HEK293 (cell line): ENCODE measurements at regions not wholly inside any gene's neighbourhood (a gene's known extent, or its start where the extent isn't known, plus 50 kb on each side); places are given as distances from the start of the nearest gene placed in this dataset.

Experiments used
- FEZF1 ChIP-seq: fragments of 450-650 bp; formaldehyde crosslinking; IDR thresholded peaks from 2 replicates; pipeline ENCODE4 v1.5.1; 2016; ENCODE audit warnings: missing biosample characterization, missing genetic modification characterization
- GLIS2 ChIP-seq: fragments of 450-650 bp; formaldehyde crosslinking; IDR thresholded peaks from 2 replicates; pipeline ENCODE4 v1.5.1; 2016; ENCODE audit warnings: missing biosample characterization, missing genetic modification characterization
- RBAK ChIP-seq: fragments of 450-650 bp; formaldehyde crosslinking; IDR thresholded peaks from 2 replicates; pipeline ENCODE4 v1.5.1; 2016; ENCODE audit warnings: missing biosample characterization, missing genetic modification characterization
- ZNF184 ChIP-seq: fragments of 450-650 bp; IDR thresholded peaks from 2 replicates; pipeline ENCODE4 v1.5.1; 2018; ENCODE audit warnings: missing biosample characterization, mild to moderate bottlenecking, missing genetic modification characterization
- ZNF248 ChIP-seq: fragments of 450-650 bp; formaldehyde crosslinking; IDR thresholded peaks from 2 replicates; pipeline ENCODE4 v1.5.1; 2017; ENCODE audit warnings: missing biosample characterization, missing genetic modification characterization
- ZNF423 ChIP-seq: fragments of 450-650 bp; formaldehyde crosslinking; IDR thresholded peaks from 2 replicates; pipeline ENCODE4 v1.5.1; 2016; ENCODE audit warnings: missing biosample characterization, missing genetic modification characterization
- ZNF629 ChIP-seq: fragments of 450-650 bp; formaldehyde crosslinking; IDR thresholded peaks from 2 replicates; pipeline ENCODE4 v1.5.1; 2017; ENCODE audit warnings: missing biosample characterization, missing genetic modification characterization
- ZNF707 ChIP-seq: fragments of 450-650 bp; formaldehyde crosslinking; IDR thresholded peaks from 2 replicates; pipeline ENCODE4 v1.5.1; 2016; ENCODE audit warnings: missing biosample characterization, missing genetic modification characterization
- ZNF76 ChIP-seq: fragments of 450-650 bp; formaldehyde crosslinking; IDR thresholded peaks from 2 replicates; pipeline ENCODE4; 2016; ENCODE audit warnings: low read depth, missing biosample characterization, missing genetic modification characterization, borderline replicate concordance
- ZXDB ChIP-seq: fragments of 450-650 bp; formaldehyde crosslinking; IDR thresholded peaks from 2 replicates; pipeline ENCODE4 v1.5.1; 2016; ENCODE audit warnings: missing biosample characterization, missing genetic modification characterization
- TF ChIP-seq, protein P1 (sequence below): fragments of 450-650 bp; formaldehyde crosslinking; IDR thresholded peaks from 2 replicates; pipeline ENCODE4 v1.5.1; 2016; ENCODE audit warnings: missing biosample characterization, missing genetic modification characterization
- TF ChIP-seq, protein P2 (sequence below): fragments of 450-650 bp; formaldehyde crosslinking; IDR thresholded peaks from 2 replicates; pipeline ENCODE4 v1.5.1; 2016; ENCODE audit warnings: missing biosample characterization, missing genetic modification characterization
- TF ChIP-seq, protein P3 (sequence below): fragments of 450-650 bp; formaldehyde crosslinking; IDR thresholded peaks from 2 replicates; pipeline ENCODE4 v1.5.1; 2016; ENCODE audit warnings: missing biosample characterization, missing genetic modification characterization
- TF ChIP-seq, protein P4 (sequence below): fragments of 450-650 bp; formaldehyde crosslinking; IDR thresholded peaks from 2 replicates; pipeline ENCODE4 v1.5.1; 2017; ENCODE audit warnings: missing biosample characterization, missing genetic modification characterization

DNA sequence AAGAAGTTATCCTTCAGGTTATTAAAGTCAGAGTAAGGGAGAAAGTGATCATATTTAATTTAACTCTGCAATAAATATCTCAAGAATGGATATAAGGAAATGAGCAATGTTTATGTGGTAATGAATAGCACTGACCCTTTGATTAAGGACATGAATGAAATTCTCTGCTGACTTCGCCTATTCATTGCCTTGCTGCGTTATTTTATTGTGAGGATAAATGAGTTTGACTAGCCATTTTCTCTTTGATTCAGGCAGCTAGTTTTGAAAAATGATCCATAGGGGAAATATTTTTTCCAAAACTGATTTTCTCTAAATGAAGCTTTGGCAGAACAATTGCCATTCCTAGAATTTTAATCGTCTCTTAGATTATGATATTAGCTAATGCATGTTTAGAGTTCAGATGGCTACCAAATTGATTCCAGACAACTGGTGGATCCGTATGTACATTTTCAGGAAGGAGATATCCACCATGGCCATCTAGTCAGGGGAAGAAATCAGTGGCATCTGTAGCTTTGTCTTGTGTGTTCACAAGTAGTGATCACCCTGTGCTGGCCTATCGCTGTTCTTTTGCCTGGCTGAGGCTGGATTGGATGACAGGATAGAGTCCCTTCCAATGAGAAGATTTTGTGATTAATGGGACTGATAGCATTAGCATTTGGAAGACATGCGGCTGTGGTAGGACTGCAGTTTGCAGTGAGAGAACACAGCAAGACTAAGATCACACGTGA lies 302.3 kb upstream of the RGS6 start:
- TF ChIP-seq ZNF248 (no peak), ZXDB (no peak), ZNF184 (tag by site-specific recombination) (no peak), ZNF76 (no peak), ZNF423 (no peak), GLIS2 (tag by site-specific recombination) (no peak), ZNF707 (tag by site-specific recombination) (no peak), ZNF629 (tag by site-specific recombination) (no peak), RBAK (tag by site-specific recombination) (no peak), FEZF1 (tag by site-specific recombination) (no peak)
- TF ChIP-seq, protein P1, sequence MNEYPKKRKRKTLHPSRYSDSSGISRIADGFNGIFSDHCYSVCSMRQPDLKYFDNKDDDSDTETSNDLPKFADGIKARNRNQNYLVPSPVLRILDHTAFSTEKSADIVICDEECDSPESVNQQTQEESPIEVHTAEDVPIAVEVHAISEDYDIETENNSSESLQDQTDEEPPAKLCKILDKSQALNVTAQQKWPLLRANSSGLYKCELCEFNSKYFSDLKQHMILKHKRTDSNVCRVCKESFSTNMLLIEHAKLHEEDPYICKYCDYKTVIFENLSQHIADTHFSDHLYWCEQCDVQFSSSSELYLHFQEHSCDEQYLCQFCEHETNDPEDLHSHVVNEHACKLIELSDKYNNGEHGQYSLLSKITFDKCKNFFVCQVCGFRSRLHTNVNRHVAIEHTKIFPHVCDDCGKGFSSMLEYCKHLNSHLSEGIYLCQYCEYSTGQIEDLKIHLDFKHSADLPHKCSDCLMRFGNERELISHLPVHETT (tag by site-specific recombination) = no peak
- TF ChIP-seq, protein P2, sequence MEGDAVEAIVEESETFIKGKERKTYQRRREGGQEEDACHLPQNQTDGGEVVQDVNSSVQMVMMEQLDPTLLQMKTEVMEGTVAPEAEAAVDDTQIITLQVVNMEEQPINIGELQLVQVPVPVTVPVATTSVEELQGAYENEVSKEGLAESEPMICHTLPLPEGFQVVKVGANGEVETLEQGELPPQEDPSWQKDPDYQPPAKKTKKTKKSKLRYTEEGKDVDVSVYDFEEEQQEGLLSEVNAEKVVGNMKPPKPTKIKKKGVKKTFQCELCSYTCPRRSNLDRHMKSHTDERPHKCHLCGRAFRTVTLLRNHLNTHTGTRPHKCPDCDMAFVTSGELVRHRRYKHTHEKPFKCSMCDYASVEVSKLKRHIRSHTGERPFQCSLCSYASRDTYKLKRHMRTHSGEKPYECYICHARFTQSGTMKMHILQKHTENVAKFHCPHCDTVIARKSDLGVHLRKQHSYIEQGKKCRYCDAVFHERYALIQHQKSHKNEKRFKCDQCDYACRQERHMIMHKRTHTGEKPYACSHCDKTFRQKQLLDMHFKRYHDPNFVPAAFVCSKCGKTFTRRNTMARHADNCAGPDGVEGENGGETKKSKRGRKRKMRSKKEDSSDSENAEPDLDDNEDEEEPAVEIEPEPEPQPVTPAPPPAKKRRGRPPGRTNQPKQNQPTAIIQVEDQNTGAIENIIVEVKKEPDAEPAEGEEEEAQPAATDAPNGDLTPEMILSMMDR (tag by site-specific recombination) = no peak
- TF ChIP-seq, protein P3, sequence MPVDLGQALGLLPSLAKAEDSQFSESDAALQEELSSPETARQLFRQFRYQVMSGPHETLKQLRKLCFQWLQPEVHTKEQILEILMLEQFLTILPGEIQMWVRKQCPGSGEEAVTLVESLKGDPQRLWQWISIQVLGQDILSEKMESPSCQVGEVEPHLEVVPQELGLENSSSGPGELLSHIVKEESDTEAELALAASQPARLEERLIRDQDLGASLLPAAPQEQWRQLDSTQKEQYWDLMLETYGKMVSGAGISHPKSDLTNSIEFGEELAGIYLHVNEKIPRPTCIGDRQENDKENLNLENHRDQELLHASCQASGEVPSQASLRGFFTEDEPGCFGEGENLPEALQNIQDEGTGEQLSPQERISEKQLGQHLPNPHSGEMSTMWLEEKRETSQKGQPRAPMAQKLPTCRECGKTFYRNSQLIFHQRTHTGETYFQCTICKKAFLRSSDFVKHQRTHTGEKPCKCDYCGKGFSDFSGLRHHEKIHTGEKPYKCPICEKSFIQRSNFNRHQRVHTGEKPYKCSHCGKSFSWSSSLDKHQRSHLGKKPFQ (tag by site-specific recombination) = no peak
- TF ChIP-seq, protein P4, sequence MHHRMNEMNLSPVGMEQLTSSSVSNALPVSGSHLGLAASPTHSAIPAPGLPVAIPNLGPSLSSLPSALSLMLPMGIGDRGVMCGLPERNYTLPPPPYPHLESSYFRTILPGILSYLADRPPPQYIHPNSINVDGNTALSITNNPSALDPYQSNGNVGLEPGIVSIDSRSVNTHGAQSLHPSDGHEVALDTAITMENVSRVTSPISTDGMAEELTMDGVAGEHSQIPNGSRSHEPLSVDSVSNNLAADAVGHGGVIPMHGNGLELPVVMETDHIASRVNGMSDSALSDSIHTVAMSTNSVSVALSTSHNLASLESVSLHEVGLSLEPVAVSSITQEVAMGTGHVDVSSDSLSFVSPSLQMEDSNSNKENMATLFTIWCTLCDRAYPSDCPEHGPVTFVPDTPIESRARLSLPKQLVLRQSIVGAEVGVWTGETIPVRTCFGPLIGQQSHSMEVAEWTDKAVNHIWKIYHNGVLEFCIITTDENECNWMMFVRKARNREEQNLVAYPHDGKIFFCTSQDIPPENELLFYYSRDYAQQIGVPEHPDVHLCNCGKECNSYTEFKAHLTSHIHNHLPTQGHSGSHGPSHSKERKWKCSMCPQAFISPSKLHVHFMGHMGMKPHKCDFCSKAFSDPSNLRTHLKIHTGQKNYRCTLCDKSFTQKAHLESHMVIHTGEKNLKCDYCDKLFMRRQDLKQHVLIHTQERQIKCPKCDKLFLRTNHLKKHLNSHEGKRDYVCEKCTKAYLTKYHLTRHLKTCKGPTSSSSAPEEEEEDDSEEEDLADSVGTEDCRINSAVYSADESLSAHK (tag by site-specific recombination) = no peak
